Transverse colon (tissue), 4 donors: ENCODE measurements at regions not wholly inside any gene's neighbourhood (a gene's known extent, or its start where the extent isn't known, plus 50 kb on each side); places are given as distances from the start of the nearest gene placed in this dataset.

Source experiments
- DNase-seq: peaks from one replicate; pipeline ENCODE4 v3.0.0-alpha.2; 2019
- H3K27ac ChIP-seq, 4 donors: fragments of 200-600 bp; sonication (generic); 2 replicates each; pipeline ENCODE4 v1.5.1; 2016 to 2018; ENCODE audit warnings: inconsistent platforms in 4 of 4
- H3K27me3 ChIP-seq: fragments of 200-600 bp; sonication (generic); 2 replicates; pipeline ENCODE4 v1.5.1; 2017; ENCODE audit warnings: inconsistent platforms
- H3K36me3 ChIP-seq, 4 donors: fragments of 200-600 bp; sonication (generic); 2 replicates each; pipeline ENCODE4 v1.5.1; 2017 to 2019; ENCODE audit warnings: inconsistent platforms in 4 of 4
- H3K4me1 ChIP-seq, 4 donors: fragments of 200-600 bp; sonication (generic); 2 replicates each; pipeline ENCODE4 v1.5.1; 2017 to 2020; ENCODE audit warnings: inconsistent platforms in 4 of 4
- H3K4me3 ChIP-seq, 4 donors: fragments of 200-600 bp; sonication (generic); 1 replicate in 1 of 4; 2 replicates in 3 of 4; pipeline versions ENCODE4 v1.5.1 to v1.6.1; 2017 to 2019; ENCODE audit warnings: inconsistent platforms in 4 of 4
- H3K9me3 ChIP-seq, 2 donors: fragments of 200-600 bp; sonication (generic); 2 replicates each; pipeline ENCODE4 v1.5.1; 2017 to 2019; ENCODE audit warnings: inconsistent platforms in 2 of 2
- CTCF ChIP-seq, 5 experiments: fragments of 200-600 bp in 3 of 5; fragments of 450-650 bp in 2 of 5; sonication (generic) in 3 of 5; IDR thresholded peaks; 1 replicate in 2 of 5; 2 replicates in 3 of 5; pipeline ENCODE4 v1.5.1; 2016 to 2017; ENCODE audit warnings: antibody characterized with exemption in 5 of 5, inconsistent platforms in 3 of 5, mild to moderate bottlenecking in 2 of 5, moderate library complexity in 1 of 5
- EP300 ChIP-seq: sonication (generic); formaldehyde crosslinking; IDR thresholded peaks from one replicate; pipeline ENCODE4 v1.6.1; 2017; ENCODE audit warnings: antibody characterized with exemption, low read depth
- POLR2A ChIP-seq: fragments of 450-650 bp; IDR thresholded peaks from one replicate; pipeline ENCODE4 v1.6.1; 2016; ENCODE audit warnings: antibody characterized with exemption, mild to moderate bottlenecking, moderate library complexity
- POLR2AphosphoS5 ChIP-seq, 3 donors: sonication (generic); formaldehyde crosslinking; IDR thresholded peaks; one replicate each; pipeline ENCODE4 v1.6.1; 2016; ENCODE audit warnings: antibody characterized with exemption in 3 of 3
- WGBS, 2 donors: methylation state at CpG; one replicate each; pipeline ENCODE4 v1.1.5; 2018; ENCODE audit warnings: low coverage in 1 of 2; 5-methylcytosine and 5-hydroxymethylcytosine counted together
- in situ Hi-C, 4 donors: fragments of 200-750 bp; cut with MboI; loops; one replicate each; pipeline versions ENCODE4 v1.15.0 to v1.15.1; 2017; ENCODE audit warnings: low sequenced_read_pairs in 3 of 4, low pct_ligation_motif_present in 1 of 4, low pct_unique_long_range_greater_than_20kb in 1 of 4
- intact Hi-C: fragments of 100-400 bp; cut with DNase I; formaldehyde crosslinking; loops from one replicate; pipeline ENCODE4 v1.15.1; 2023; ENCODE audit warnings: low total_unique reads

- WGBS, 2 donors, result 40 to 75% methylated on average over 1 of the region's 1 CpG
- Histone ChIP-seq H3K36me3 (no peaks in the 10 kb centered on the region), H3K9me3 (no peaks in the 10 kb centered on the region), H3K27me3 (no peaks in the 10 kb centered on the region), H3K27ac (no peak overlapping the region), H3K4me1 (no peaks in the 10 kb centered on the region), H3K4me3 (no peak overlapping the region)
- in situ Hi-C loops, result no loop called here
- DNase-seq, result no peak
- TF ChIP-seq CTCF (IDR thresholded peaks at IDR 0.05) (no peak), POLR2AphosphoS5 (IDR thresholded peaks at IDR 0.05) (no peak), EP300 (no peak), POLR2A (no peak)
- intact Hi-C loops, result no loop called here
These were observed 928.8 kb downstream of the FAM181B start for GRCh38 chr11:81804858-81805257.

- intact Hi-C loops, result no loop called here
- Histone ChIP-seq H3K4me1 (no peaks in the 10 kb centered on the region), H3K36me3 (no peaks in the 10 kb centered on the region), H3K9me3 (no peaks in the 10 kb centered on the region), H3K4me3 (no peak overlapping the region), H3K27ac (no peak overlapping the region), H3K27me3 (no peaks in the 10 kb centered on the region)
- 75 to 83% methylated on average over 1 to 3 of the region's 3 CpGs for WGBS, 2 donors
- no peak for DNase-seq
- in situ Hi-C loops, result no loop called here
- TF ChIP-seq CTCF (IDR thresholded peaks at IDR 0.05) (no peak), POLR2A (no peak), EP300 (no peak), POLR2AphosphoS5 (IDR thresholded peaks at IDR 0.05) (no peak)
These were observed 931.1 kb downstream of the FAM181B start for GRCh38 chr11:81802591-81802990.

GRCh38 chr11:81792416-81792815 is 941.2 kb downstream of the FAM181B start:
- Histone ChIP-seq H3K27me3 (no peaks in the 10 kb centered on the region), H3K4me3 (no peak overlapping the region), H3K9me3 (no peaks in the 10 kb centered on the region), H3K36me3 (no peaks in the 10 kb centered on the region), H3K27ac (no peak overlapping the region), H3K4me1 (no peaks in the 10 kb centered on the region)
- in situ Hi-C loops (no loop called here), intact Hi-C loops (no loop called here)
- WGBS, 2 donors, result 85 to 90% methylated on average over 2 to 4 of the region's 4 CpGs
- DNase-seq, result no peak
- TF ChIP-seq POLR2A (no peak), EP300 (no peak), POLR2AphosphoS5 (IDR thresholded peaks at IDR 0.05) (no peak), CTCF (IDR thresholded peaks at IDR 0.05) (no peak)

GRCh38 chr11:81787584-81788049 is 946.0 kb downstream of the FAM181B start:
- in situ Hi-C loops, result no loop called here
- DNase-seq, result no peak
- TF ChIP-seq POLR2A (no peak), EP300 (no peak), POLR2AphosphoS5 (IDR thresholded peaks at IDR 0.05) (no peak), CTCF (IDR thresholded peaks at IDR 0.05) (no peak)

More at GRCh38 chr11:81787584-81788049, 946.0 kb downstream of the FAM181B start:
- H3K27me3 ChIP-seq, result no peaks in the 10 kb centered on the region
- no peaks in the 10 kb centered on the region for H3K36me3 ChIP-seq
- H3K27ac ChIP-seq, result no peak overlapping the region
- 0 to 36% methylated on average over 1 of the region's 1 CpG for WGBS, 2 donors
- H3K9me3 ChIP-seq, result no peaks in the 10 kb centered on the region
- intact Hi-C loops, result no loop called here
- no peaks in the 10 kb centered on the region for H3K4me1 ChIP-seq
- no peak overlapping the region for H3K4me3 ChIP-seq
